BJ (cell line): ENCODE measurements at regions not wholly inside any gene's neighbourhood (a gene's known extent, or its start where the extent isn't known, plus 50 kb on each side); places are given as distances from the start of the nearest gene placed in this dataset.

Source experiments
- CTCF ChIA-PET: fragments of 350-600 bp; formaldehyde crosslinking; extraction: SDS; loops from one replicate; lab custom pipeline; 2021; ENCODE audit warnings: antibody characterized with exemption, inconsistent platforms; lab: Yijun Ruan, JAX
- POLR2A ChIA-PET: fragments of 300-600 bp; sonication (Branson Sonifier 250); formaldehyde crosslinking; extraction: SDS; loops from one replicate; lab custom pipeline; 2021; ENCODE audit warnings: antibody characterized with exemption; lab: Charles Lee
- DNase-seq: peaks from one replicate; pipeline ENCODE4 v3.0.0-alpha.2; 2011; ENCODE audit warnings: low read depth
- H3K27me3 ChIP-seq: 2 replicates; pipeline ENCODE4 v1.6.0; 2011; ENCODE audit warnings: low read length; ENCODE audit not compliant: control insufficient read depth, insufficient read depth
- H3K36me3 ChIP-seq: 2 replicates; pipeline ENCODE4 v1.5.1; 2011; ENCODE audit warnings: low read length; ENCODE audit not compliant: control insufficient read depth, insufficient read depth
- H3K4me3 ChIP-seq: 2 replicates; pipeline ENCODE4 v1.5.1; 2011; ENCODE audit warnings: low read depth, mild to moderate bottlenecking, control low read depth, low read length
- CTCF ChIP-seq: IDR thresholded peaks from 2 replicates; pipeline ENCODE4 v1.5.1; 2011; ENCODE audit warnings: low read depth, mild to moderate bottlenecking, control low read depth, inconsistent platforms, low read length, moderate library complexity; ENCODE audit not compliant: insufficient read depth

GRCh38 chr5:56746553-56747339 lies 68.6 kb upstream of the MAP3K1 start:
- Histone ChIP-seq H3K4me3 (no peak overlapping the region), H3K36me3 (no peaks in the 10 kb centered on the region), H3K27me3 (no peaks in the 10 kb centered on the region)
- no peak for DNase-seq
- POLR2A ChIA-PET, result no interaction called here
- CTCF ChIA-PET, result no interaction called here
- no peak for TF ChIP-seq CTCF

GRCh38 chr5:56745864-56746263 lies 69.5 kb upstream of the MAP3K1 start:
- H3K4me3 ChIP-seq, result no peak overlapping the region
- CTCF ChIA-PET, result interaction anchor here (0.7 kb wide), 1 partner anchor 475 kb away, joined by 3 read pairs; no protein-coding TSS in a partner anchor
- no peak for DNase-seq
- no peaks in the 10 kb centered on the region for H3K27me3 ChIP-seq
- POLR2A ChIA-PET, result no interaction called here
- H3K36me3 ChIP-seq, result no peaks in the 10 kb centered on the region
- no peak for TF ChIP-seq CTCF

GRCh38 chr5:56740868-56741267 lies 74.5 kb upstream of the MAP3K1 start:
- no peaks in the 10 kb centered on the region for H3K36me3 ChIP-seq
- CTCF ChIA-PET, result no interaction called here
- TF ChIP-seq CTCF, result no peak
- POLR2A ChIA-PET, result no interaction called here
- no peak overlapping the region for H3K4me3 ChIP-seq
- DNase-seq, result no peak
- H3K27me3 ChIP-seq, result no peaks in the 10 kb centered on the region

- ChIA-PET CTCF (no interaction called here), POLR2A (no interaction called here)
- TF ChIP-seq CTCF, result no peak
- H3K4me3 ChIP-seq, result no peak overlapping the region
- no peaks in the 10 kb centered on the region for H3K27me3 ChIP-seq
- no peak for DNase-seq
- H3K36me3 ChIP-seq, result no peaks in the 10 kb centered on the region
Measured at GRCh38 chr5:56739990-56740389, 75.4 kb upstream of the MAP3K1 start.

GRCh38 chr5:56737951-56738606 lies 77.3 kb upstream of the MAP3K1 start:
- DNase-seq, result no peak
- Histone ChIP-seq H3K27me3 (no peaks in the 10 kb centered on the region), H3K4me3 (no peak overlapping the region), H3K36me3 (no peaks in the 10 kb centered on the region)
- POLR2A ChIA-PET, result no interaction called here
- CTCF ChIA-PET, result interaction anchor here (0.8 to 1.3 kb wide), 2 partner anchors 10 to 18 kb away, joined by 3 to 4 read pairs; no protein-coding TSS in a partner anchor
- no peak for TF ChIP-seq CTCF
